Skeletal muscle tissue (tissue), 3 donors: ENCODE measurements at regions not wholly inside any gene's neighbourhood (a gene's known extent, or its start where the extent isn't known, plus 50 kb on each side); places are given as distances from the start of the nearest gene placed in this dataset.

Experiments
- H3K27ac ChIP-seq: one replicate; pipeline ENCODE4 v1.7.0; 2013; ENCODE audit warnings: mild to moderate bottlenecking, low read depth, low read length, inconsistent platforms
- H3K27me3 ChIP-seq, 3 donors: one replicate each; pipeline ENCODE4 v1.7.0; 2013; ENCODE audit warnings: low read length in 3 of 3; ENCODE audit not compliant: control insufficient read depth in 3 of 3, insufficient read depth in 3 of 3
- H3K36me3 ChIP-seq, 3 donors: one replicate each; pipeline ENCODE4 v1.7.0; 2013; ENCODE audit warnings: low read length in 3 of 3; ENCODE audit not compliant: control insufficient read depth in 3 of 3, insufficient read depth in 3 of 3
- H3K4me1 ChIP-seq, 3 donors: one replicate each; pipeline ENCODE4 v1.7.0; 2013; ENCODE audit warnings: low read length in 3 of 3, mild to moderate bottlenecking in 3 of 3; ENCODE audit not compliant: control insufficient read depth in 3 of 3, insufficient read depth in 3 of 3
- H3K4me3 ChIP-seq, 3 donors: one replicate each; pipeline ENCODE4 v1.7.0; 2013; ENCODE audit warnings: low read length in 3 of 3
- H3K9ac ChIP-seq, 3 donors: one replicate each; pipeline ENCODE4 v1.7.0; 2013; ENCODE audit warnings: low read length in 3 of 3, mild to moderate bottlenecking in 3 of 3, moderate library complexity in 2 of 3, low read depth in 1 of 3
- H3K9me3 ChIP-seq, 3 donors: one replicate each; pipeline ENCODE4 v1.7.0; 2013; ENCODE audit warnings: low read length in 3 of 3; ENCODE audit not compliant: control insufficient read depth in 3 of 3
- donor health status: Osteomylitis.

- no peaks in the 10 kb centered on the region for H3K9me3 ChIP-seq
- H3K4me3 ChIP-seq = no peak overlapping the region
- H3K9ac ChIP-seq = no peak overlapping the region
- H3K27ac ChIP-seq = no peak overlapping the region
- no peaks in the 10 kb centered on the region for H3K4me1 ChIP-seq
- no peaks in the 10 kb centered on the region for H3K27me3 ChIP-seq
- H3K36me3 ChIP-seq = no peaks in the 10 kb centered on the region
Measured at GRCh38 chr3:68057637-68058320, 403.4 kb upstream of the SUCLG2 start.

- Histone ChIP-seq H3K9me3 (no peaks in the 10 kb centered on the region), H3K27me3 (no peaks in the 10 kb centered on the region), H3K36me3 (no peaks in the 10 kb centered on the region), H3K4me3 (no peak overlapping the region), H3K4me1 (no peaks in the 10 kb centered on the region), H3K9ac (no peak overlapping the region), H3K27ac (no peak overlapping the region)
Measured at GRCh38 chr3:68056556-68056955, 402.1 kb upstream of the SUCLG2 start.

GRCh38 chr3:68055215-68055614 lies 400.8 kb upstream of the SUCLG2 start:
- H3K9ac ChIP-seq = no peak overlapping the region
- H3K27ac ChIP-seq = no peak overlapping the region
- no peaks in the 10 kb centered on the region for H3K36me3 ChIP-seq
- no peaks in the 10 kb centered on the region for H3K9me3 ChIP-seq
- H3K4me3 ChIP-seq = no peak overlapping the region
- H3K27me3 ChIP-seq = no peaks in the 10 kb centered on the region
- no peaks in the 10 kb centered on the region for H3K4me1 ChIP-seq

GRCh38 chr3:68049776-68050175 lies 395.4 kb upstream of the SUCLG2 start:
- H3K27me3 ChIP-seq = no peaks in the 10 kb centered on the region
- H3K4me1 ChIP-seq = no peaks in the 10 kb centered on the region
- H3K9me3 ChIP-seq = no peaks in the 10 kb centered on the region
- no peak overlapping the region for H3K27ac ChIP-seq
- H3K36me3 ChIP-seq = no peaks in the 10 kb centered on the region
- H3K4me3 ChIP-seq = no peak overlapping the region
- H3K9ac ChIP-seq = no peak overlapping the region

GRCh38 chr3:68045976-68046375 lies 391.6 kb upstream of the SUCLG2 start:
- no peak overlapping the region for H3K4me3 ChIP-seq
- H3K4me1 ChIP-seq = no peaks in the 10 kb centered on the region
- no peak overlapping the region for H3K27ac ChIP-seq

GRCh38 chr3:68033867-68034266 lies 379.5 kb upstream of the SUCLG2 start:
- Histone ChIP-seq H3K36me3 (no peaks in the 10 kb centered on the region), H3K27ac (no peak overlapping the region), H3K9me3 (no peaks in the 10 kb centered on the region), H3K4me1 (no peaks in the 10 kb centered on the region), H3K27me3 (no peaks in the 10 kb centered on the region), H3K9ac (no peak overlapping the region), H3K4me3 (no peak overlapping the region)

More at GRCh38 chr3:68045976-68046375, 391.6 kb upstream of the SUCLG2 start:
- Histone ChIP-seq H3K9ac (no peak overlapping the region), H3K27me3 (no peaks in the 10 kb centered on the region), H3K36me3 (no peaks in the 10 kb centered on the region), H3K9me3 (no peaks in the 10 kb centered on the region)

- Histone ChIP-seq H3K9ac (no peak overlapping the region), H3K4me3 (no peak overlapping the region), H3K4me1 (no peaks in the 10 kb centered on the region), H3K27ac (no peak overlapping the region), H3K9me3 (no peaks in the 10 kb centered on the region), H3K27me3 (no peaks in the 10 kb centered on the region), H3K36me3 (no peaks in the 10 kb centered on the region)
Measured at GRCh38 chr3:68032209-68032608, 377.8 kb upstream of the SUCLG2 start.

- Histone ChIP-seq H3K9ac (no peak overlapping the region), H3K4me3 (no peak overlapping the region), H3K4me1 (no peaks in the 10 kb centered on the region), H3K27me3 (no peaks in the 10 kb centered on the region), H3K27ac (no peak overlapping the region), H3K36me3 (no peaks in the 10 kb centered on the region), H3K9me3 (no peaks in the 10 kb centered on the region)
Measured at GRCh38 chr3:68025189-68025588, 370.8 kb upstream of the SUCLG2 start.

- H3K4me3 ChIP-seq = no peak overlapping the region
- H3K4me1 ChIP-seq = no peaks in the 10 kb centered on the region
- H3K9me3 ChIP-seq = no peaks in the 10 kb centered on the region
- H3K27me3 ChIP-seq = no peaks in the 10 kb centered on the region
- no peak overlapping the region for H3K9ac ChIP-seq
- H3K27ac ChIP-seq = no peak overlapping the region
- H3K36me3 ChIP-seq = no peaks in the 10 kb centered on the region
Measured at GRCh38 chr3:68019876-68020275, 365.5 kb upstream of the SUCLG2 start.

- H3K4me1 ChIP-seq = no peaks in the 10 kb centered on the region
- no peaks in the 10 kb centered on the region for H3K9me3 ChIP-seq
- H3K36me3 ChIP-seq = no peaks in the 10 kb centered on the region
Measured at GRCh38 chr3:68018275-68018674, 363.9 kb upstream of the SUCLG2 start.

More at GRCh38 chr3:68018275-68018674, 363.9 kb upstream of the SUCLG2 start:
- H3K4me3 ChIP-seq = no peak overlapping the region
- no peak overlapping the region for H3K27ac ChIP-seq
- H3K9ac ChIP-seq = no peak overlapping the region
- no peaks in the 10 kb centered on the region for H3K27me3 ChIP-seq
